Pulmonary artery endothelial cell (primary cell): ENCODE measurements at regions not wholly inside any gene's neighbourhood (a gene's known extent, or its start where the extent isn't known, plus 50 kb on each side); places are given as distances from the start of the nearest gene placed in this dataset.

Experiments
- DNase-seq: peaks from one replicate; pipeline ENCODE4 v3.0.0-alpha.2; 2011; ENCODE audit warnings: low read depth, low spot score

GRCh38 chr6:119547024-119547423 is 197.5 kb upstream of the MAN1A1 start:
- no peak for DNase-seq

- DNase-seq, result no peak
Measured at GRCh38 chr6:119545245-119545644, 195.7 kb upstream of the MAN1A1 start.

DNA sequence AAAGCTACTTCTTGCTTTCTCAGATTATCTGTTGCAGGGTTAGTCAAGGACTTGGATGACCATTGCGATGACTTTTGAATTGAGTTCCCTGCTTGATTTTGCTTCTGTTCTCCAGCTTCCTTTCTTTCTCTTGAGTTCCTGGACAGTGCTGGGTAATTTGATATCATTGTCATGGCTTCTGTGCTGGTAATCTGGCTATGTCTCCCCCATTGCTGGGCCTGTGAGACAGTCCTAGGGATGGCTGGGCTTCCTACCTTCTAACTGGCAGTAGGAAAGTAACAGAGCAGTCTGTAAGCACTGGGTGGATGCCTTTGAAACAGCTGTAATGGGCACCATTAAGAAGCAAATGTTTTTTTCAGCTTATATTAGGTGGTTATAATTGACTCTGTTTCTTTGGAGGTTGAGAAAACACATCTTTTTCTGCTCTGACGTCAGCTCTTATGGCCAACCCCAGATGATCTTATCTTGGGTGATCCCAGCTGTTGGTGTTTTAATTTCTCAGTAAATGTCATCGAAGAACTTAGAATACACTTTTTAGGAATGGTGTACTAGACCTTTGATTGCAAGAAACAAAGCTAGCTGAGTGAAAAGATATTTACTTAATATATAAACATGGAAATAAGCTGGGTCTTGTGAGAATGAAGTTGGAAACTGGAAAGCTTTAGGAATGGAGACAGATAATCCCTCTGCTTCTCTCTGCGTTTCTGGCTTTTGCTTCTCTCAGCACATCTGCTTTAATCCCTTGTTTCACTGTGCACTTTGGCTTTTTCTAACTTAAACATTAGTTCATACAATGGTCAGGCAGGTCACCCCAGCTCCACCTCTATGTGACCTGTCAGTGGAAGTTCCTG is 195.0 kb upstream of the MAN1A1 start:
- DNase-seq, result no peak

GRCh38 chr6:119543332-119543731 is 193.8 kb upstream of the MAN1A1 start:
- DNase-seq, result no peak

DNA sequence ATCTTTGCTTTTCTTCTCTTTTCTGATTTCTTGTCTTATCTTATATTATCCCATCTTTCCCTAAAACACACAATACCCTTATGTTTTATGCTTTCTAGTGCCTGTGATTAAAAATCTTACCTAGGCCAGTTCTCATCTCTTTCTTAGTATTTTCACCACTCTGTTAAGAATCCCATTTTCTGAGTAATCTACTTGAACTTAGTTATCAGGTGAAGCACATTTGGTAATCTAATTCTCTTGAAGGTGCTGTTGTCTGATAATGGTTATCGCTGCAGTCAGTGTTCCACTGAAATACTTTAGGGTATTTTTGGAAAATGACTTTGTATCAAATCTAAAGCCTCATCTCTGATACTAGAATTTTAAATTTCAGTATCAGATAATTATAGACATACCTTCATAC is 192.5 kb upstream of the MAN1A1 start:
- no peak for DNase-seq

DNA sequence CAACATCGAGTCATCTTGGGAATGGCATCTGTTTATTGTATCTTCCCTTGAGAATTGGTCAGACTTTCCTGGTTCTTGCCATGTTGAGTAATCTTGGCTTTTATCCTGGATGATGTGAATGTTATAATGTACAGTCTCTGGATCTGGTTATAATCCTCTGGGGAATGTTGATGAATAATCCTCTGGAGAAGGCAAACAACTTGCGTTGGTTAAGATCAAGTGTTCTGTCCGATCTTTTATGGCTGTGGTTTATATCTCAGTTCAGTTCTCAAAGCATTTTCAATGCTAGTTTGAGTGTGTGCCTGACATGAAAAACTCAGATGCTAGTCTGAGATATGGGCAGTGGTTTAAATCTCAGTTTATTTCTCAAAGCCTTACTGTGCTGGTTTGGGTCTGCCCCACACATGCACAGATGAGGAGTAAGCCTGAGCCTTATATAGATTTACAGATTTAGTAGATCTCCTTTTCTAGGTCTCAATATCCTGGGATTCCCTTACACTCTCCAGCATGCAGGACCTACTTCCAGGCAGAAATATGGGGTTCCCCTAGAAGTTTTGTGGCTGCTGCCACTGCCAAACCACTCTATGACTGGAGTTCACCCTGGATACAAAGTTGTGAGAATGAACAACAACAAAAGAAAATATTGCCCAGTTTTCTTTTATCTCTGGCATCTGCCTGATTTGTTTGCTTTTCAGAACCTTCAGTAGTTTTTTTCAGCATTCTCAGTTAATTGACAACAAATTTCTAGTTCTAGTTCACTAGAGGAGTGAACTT is 191.8 kb upstream of the MAN1A1 start:
- no peak for DNase-seq

- DNase-seq, result no peak
Measured at GRCh38 chr6:119540417-119540816, 190.9 kb upstream of the MAN1A1 start.

DNA sequence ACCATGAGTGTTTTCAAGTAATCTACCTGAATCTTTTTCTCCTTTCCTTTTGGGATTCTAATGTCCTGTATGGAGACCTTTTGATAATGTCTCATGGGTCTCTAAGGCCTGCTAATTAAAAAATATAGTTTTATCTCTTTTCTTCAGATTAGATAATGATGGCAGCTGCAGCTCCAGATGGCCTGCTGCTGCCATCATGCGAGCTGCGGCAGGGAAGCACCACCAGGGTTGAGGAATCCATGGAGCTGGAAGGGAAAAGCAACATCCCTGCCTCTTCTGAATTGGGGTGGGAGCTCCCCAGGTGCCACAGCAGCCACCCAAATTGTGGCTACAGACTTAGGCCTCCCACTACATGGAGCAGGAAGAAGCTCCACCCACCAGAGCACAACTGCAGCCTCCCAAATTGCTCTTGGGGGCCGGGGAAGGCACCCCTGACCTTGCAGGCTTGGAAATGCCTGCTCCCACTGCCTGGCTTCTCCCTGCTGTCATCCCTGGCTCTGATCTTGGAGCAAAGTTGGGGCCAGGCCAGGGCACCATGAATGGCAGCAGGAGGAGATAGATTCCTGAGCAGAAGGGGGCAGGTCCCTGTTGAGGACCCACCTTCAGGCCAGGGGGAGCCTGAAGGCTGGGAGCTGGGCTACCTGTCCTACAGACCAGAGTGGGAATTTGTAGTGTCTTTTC is 189.6 kb upstream of the MAN1A1 start:
- no peak for DNase-seq

DNA sequence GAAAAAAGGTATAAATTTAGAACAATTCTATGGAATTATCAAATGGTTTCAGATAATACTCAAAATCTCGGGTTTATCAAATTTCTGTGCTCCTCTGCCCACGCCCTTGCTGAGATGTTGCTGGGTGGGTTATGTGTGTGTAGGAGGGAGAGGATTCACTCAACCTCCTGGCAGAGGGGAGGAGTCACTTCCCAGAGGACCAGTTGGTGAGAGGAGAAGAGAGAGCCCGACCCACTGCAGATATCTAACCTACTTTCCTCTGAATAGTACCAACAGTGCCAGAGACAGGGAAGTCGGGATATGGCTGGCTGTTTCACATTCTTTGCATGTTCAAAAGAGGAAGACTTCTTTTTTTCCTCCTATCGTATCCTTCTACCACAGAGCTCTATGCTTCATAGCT is 187.1 kb upstream of the MAN1A1 start:
- DNase-seq, result no peak

DNA sequence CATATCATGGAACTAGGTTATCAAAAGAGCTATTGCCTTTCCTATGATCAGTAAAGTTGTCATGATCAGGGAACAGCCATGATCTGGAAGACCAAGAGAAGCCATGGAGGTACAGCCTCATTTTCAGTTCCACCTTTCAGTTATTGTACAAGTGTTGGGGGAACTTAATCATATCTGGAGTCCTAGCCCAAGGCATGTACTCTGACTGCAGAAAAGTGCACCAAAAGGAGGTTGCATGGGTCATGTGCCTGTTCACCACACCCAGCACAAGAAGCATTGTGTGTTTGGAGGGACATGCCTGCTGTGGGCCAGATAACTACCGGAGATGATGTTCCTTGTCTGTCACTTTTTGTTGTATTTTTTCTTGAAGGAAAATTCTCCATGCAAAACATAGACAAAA is 185.8 kb upstream of the MAN1A1 start:
- no peak for DNase-seq

GRCh38 chr6:119533603-119534279 is 184.2 kb upstream of the MAN1A1 start:
- DNase-seq, result no peak

GRCh38 chr6:119527231-119527578 is 177.6 kb upstream of the MAN1A1 start:
- no peak for DNase-seq

- no peak for DNase-seq
Measured at GRCh38 chr6:119526561-119527230, 177.1 kb upstream of the MAN1A1 start.

DNA sequence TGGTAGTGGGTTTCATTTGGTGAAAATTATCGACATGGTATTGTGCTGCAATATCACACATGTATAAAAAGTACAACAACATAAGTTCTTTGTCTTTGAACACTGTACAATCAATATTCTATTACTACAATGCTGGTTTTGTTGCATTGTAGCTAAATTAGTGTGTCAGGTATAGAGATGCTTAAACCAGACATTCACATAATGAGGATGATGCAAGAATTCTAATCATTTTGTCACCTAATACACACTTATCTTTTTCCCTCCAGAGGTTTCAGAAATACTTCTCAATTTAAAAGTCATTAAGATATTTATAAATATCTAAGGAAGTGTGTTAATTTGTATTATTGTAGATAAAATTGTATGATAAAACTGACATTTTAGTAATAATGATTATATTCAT is 174.8 kb upstream of the MAN1A1 start:
- no peak for DNase-seq

DNA sequence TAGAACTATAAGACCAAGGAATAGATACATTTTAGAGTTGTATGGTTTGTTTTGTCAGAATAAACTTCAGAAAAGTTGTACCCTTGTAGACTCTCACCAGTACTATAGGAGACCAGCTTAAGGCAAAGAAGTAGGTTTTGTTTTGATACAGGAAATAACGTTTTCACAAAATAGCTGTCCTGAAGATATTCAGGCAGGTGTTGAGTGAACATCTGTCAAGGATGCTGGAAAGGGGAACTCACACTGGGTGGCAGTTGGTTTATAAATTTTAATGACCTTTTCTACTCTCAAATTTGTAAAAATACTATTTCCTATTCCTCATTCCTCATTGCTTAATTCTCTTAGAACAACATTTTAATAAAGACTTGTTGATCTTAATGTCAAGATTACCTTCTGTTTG is 174.0 kb upstream of the MAN1A1 start:
- DNase-seq, result no peak

- no peak for DNase-seq
Measured at GRCh38 chr6:119521251-119521650, 171.7 kb upstream of the MAN1A1 start.

GRCh38 chr6:119517428-119517827 is 167.9 kb upstream of the MAN1A1 start:
- DNase-seq, result no peak

GRCh38 chr6:119514345-119514744 is 164.8 kb upstream of the MAN1A1 start:
- no peak for DNase-seq

DNA sequence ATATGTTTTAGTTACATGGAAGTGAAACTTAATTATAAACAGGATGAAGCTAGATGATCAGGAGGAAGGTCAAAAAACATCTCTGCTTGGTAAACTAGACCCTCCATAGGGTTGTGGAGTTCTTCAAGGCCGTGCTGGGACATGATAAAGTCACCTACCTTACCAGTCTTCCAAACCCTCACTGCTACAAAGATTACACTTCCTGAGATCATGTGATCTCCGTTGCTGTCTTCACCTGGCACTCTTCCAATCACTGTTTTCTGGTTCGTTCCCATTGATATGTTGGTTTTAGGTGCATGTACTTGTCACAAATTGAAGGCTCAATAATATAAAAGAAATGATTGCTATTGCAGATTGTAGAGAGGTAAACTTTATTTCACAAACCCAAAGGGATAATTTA is 161.5 kb upstream of the MAN1A1 start:
- no peak for DNase-seq

- DNase-seq, result no peak
Measured at GRCh38 chr6:119510246-119510645, 160.7 kb upstream of the MAN1A1 start.

DNA sequence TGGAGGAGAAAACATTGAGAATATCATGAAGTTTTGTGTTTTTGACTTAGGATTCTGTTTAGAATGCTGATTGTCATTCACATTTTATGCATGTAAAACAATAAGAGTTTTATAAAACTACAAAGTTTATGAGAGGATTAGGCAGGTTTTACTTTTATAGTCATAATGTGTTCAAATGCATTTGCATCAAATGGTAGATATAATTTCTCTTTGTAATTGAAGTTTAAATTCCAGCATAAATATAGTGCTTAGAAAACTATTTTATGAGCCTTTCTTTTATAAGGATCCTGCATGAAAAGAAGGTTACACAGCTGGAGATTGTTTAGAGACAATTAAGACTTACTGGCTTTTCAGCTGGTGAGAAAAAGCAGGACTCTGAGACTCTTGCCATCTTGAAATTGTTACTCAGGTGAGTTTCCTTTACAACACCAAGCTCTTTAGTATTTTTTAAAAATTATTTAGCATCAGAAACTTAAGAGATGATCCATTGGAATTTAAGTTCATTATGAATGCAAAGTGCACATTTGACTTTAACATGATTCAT is 157.1 kb upstream of the MAN1A1 start:
- DNase-seq, result no peak
